WTC11 (cell line): ENCODE measurements at regions not wholly inside any gene's neighbourhood (a gene's known extent, or its start where the extent isn't known, plus 50 kb on each side); places are given as distances from the start of the nearest gene placed in this dataset.
A peak's percentile ranks its signal among the peaks of the same experiment; 100 is the strongest.

Source experiments
- ATAC-seq: fragments of 200-7000 bp; cut with Tn5 transposase; 2 replicates; pipeline ENCODE4 v1.10.0; 2021; ENCODE audit warnings: mild to moderate bottlenecking, moderate library complexity
- CTCF ChIA-PET: fragments of 300-600 bp; sonication (Branson Sonifier 250); formaldehyde crosslinking; loops from one replicate; lab custom pipeline; 2021; ENCODE audit warnings: antibody characterized with exemption; lab: Charles Lee
- POLR2A ChIA-PET: fragments of 350-600 bp; sonication (Branson Sonifier 250); formaldehyde crosslinking; loops from one replicate; lab custom pipeline; 2021; ENCODE audit warnings: antibody characterized with exemption; lab: Charles Lee
- DNase-seq: peaks from one replicate; pipeline ENCODE4 v3.0.0; 2021; ENCODE audit warnings: low spot score
- H3K27ac Mint-ChIP-seq: 2 replicates; pipeline ENCODE4 v1.8.0; 2021; ENCODE audit warnings: mixed read lengths
- H3K27me3 Mint-ChIP-seq: 2 replicates; pipeline ENCODE4 v1.8.0; 2021; ENCODE audit warnings: low read depth, mild to moderate bottlenecking, moderate library complexity, mixed read lengths
- H3K36me3 Mint-ChIP-seq: 2 replicates; pipeline ENCODE4 v1.8.0; 2021; ENCODE audit warnings: mixed read lengths
- H3K4me1 Mint-ChIP-seq: 2 replicates; pipeline ENCODE4 v1.8.0; 2022; ENCODE audit warnings: mixed read lengths
- H3K4me3 Mint-ChIP-seq: 2 replicates; pipeline ENCODE4 v1.8.0; 2021; ENCODE audit warnings: mild to moderate bottlenecking, moderate library complexity, mixed read lengths
- H3K9me3 Mint-ChIP-seq: 2 replicates; pipeline ENCODE4 v1.8.0; 2021; ENCODE audit warnings: mixed read lengths
- GTF2I ChIP-seq: fragments of 250-450 bp; sonication (Bioruptor Pico); conservative IDR thresholded peaks from 2 replicates; pipeline ENCODE4 v1.4.0; 2021; ENCODE audit warnings: mild to moderate bottlenecking
- MXD4 ChIP-seq: fragments of 250-450 bp; sonication (Bioruptor Pico); IDR thresholded peaks from 2 replicates; pipeline ENCODE4 v1.8.0; 2021; ENCODE audit warnings: mild to moderate bottlenecking, moderate library complexity, borderline replicate concordance
- NR3C1 ChIP-seq: sonication (generic); formaldehyde crosslinking; conservative IDR thresholded peaks from 2 replicates; pipeline ENCODE4 v1.8.1; 2023; ENCODE audit warnings: low read depth, mild to moderate bottlenecking, missing genetic modification reagents
- TEAD1 ChIP-seq: sonication (generic); formaldehyde crosslinking; IDR thresholded peaks from 2 replicates; pipeline ENCODE4 v1.8.0; 2022; ENCODE audit warnings: mild to moderate bottlenecking, missing genetic modification reagents
- TF ChIP-seq, protein P1 (sequence below): sonication (generic); formaldehyde crosslinking; IDR thresholded peaks from 2 replicates; pipeline ENCODE4 v1.8.0; 2022; ENCODE audit warnings: missing genetic modification reagents
- TF ChIP-seq, protein P2 (sequence below): sonication (generic); formaldehyde crosslinking; IDR thresholded peaks from 2 replicates; pipeline ENCODE4 v1.8.0; 2022; ENCODE audit warnings: mild to moderate bottlenecking, missing genetic modification reagents
- TF ChIP-seq, protein P3 (sequence below): sonication (generic); formaldehyde crosslinking; IDR thresholded peaks from 2 replicates; pipeline ENCODE4 v1.8.0; 2023; ENCODE audit warnings: mild to moderate bottlenecking, missing genetic modification reagents
- TF ChIP-seq, protein P4 (sequence below): fragments of 200-600 bp; IDR thresholded peaks from 2 replicates; pipeline ENCODE4 v1.8.0; 2022; ENCODE audit warnings: antibody characterized with exemption
- TF ChIP-seq, protein P5 (sequence below): sonication (generic); formaldehyde crosslinking; conservative IDR thresholded peaks from 2 replicates; pipeline ENCODE4 v1.8.1; 2023; ENCODE audit warnings: mild to moderate bottlenecking, low read depth, missing genetic modification reagents, moderate library complexity
- TF ChIP-seq, protein P6 (sequence below): fragments of 250-450 bp; sonication (Bioruptor Pico); IDR thresholded peaks from 2 replicates; pipeline ENCODE4 v2.1.2; 2022; ENCODE audit warnings: mild to moderate bottlenecking, moderate library complexity

DNA sequence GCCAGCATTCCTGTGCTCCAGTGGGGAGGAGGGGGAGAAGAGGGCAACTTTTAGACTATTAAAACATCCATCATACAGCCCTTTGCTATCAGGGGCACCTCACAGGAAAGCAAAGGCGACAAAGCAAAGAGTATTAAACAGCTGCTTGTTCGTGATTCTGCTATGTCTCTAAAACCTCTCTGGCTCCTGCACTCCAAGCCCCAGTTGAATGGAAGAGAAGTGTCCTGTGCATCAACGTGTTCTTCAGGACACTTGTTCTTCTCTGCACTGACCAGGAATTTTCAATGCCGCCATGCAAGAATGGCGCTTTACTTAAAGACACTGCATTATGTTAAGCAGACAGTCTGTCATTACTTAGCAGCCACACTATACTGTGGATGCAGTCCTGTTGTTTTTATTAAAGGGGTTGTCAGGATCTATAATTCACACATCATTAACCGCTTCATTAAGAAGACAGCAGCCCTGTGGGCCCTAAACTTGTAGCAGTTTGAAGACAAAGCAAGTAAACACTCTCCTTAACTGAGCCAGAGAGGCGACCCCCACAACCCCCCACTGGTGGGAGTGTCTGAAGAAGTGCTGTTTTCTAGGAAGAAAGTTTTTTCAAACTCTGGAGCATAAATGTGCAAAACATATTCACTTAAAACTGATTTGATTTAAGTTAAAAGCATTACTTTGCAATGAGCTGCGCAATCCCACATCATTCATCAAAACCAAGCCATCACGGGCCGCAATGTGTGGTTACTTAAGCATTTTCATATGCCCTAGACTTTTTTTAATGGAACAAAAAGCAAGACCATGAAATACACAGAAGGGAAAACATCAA is 164.5 kb downstream of the ZNF608 start:
- H3K4me1 Mint-ChIP-seq: peaks cover 49% of the 10 kb centered on the region
- peaks cover 82% of the 10 kb centered on the region for H3K27me3 Mint-ChIP-seq
- TF ChIP-seq, protein P1, sequence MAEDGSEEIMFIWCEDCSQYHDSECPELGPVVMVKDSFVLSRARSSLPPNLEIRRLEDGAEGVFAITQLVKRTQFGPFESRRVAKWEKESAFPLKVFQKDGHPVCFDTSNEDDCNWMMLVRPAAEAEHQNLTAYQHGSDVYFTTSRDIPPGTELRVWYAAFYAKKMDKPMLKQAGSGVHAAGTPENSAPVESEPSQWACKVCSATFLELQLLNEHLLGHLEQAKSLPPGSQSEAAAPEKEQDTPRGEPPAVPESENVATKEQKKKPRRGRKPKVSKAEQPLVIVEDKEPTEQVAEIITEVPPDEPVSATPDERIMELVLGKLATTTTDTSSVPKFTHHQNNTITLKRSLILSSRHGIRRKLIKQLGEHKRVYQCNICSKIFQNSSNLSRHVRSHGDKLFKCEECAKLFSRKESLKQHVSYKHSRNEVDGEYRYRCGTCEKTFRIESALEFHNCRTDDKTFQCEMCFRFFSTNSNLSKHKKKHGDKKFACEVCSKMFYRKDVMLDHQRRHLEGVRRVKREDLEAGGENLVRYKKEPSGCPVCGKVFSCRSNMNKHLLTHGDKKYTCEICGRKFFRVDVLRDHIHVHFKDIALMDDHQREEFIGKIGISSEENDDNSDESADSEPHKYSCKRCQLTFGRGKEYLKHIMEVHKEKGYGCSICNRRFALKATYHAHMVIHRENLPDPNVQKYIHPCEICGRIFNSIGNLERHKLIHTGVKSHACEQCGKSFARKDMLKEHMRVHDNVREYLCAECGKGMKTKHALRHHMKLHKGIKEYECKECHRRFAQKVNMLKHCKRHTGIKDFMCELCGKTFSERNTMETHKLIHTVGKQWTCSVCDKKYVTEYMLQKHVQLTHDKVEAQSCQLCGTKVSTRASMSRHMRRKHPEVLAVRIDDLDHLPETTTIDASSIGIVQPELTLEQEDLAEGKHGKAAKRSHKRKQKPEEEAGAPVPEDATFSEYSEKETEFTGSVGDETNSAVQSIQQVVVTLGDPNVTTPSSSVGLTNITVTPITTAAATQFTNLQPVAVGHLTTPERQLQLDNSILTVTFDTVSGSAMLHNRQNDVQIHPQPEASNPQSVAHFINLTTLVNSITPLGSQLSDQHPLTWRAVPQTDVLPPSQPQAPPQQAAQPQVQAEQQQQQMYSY (CRISPR knock-in tag): no peak
- TF ChIP-seq, protein P2, sequence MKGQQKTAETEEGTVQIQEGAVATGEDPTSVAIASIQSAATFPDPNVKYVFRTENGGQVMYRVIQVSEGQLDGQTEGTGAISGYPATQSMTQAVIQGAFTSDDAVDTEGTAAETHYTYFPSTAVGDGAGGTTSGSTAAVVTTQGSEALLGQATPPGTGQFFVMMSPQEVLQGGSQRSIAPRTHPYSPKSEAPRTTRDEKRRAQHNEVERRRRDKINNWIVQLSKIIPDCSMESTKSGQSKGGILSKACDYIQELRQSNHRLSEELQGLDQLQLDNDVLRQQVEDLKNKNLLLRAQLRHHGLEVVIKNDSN (CRISPR knock-in tag): no peak
- TF ChIP-seq, protein P3, sequence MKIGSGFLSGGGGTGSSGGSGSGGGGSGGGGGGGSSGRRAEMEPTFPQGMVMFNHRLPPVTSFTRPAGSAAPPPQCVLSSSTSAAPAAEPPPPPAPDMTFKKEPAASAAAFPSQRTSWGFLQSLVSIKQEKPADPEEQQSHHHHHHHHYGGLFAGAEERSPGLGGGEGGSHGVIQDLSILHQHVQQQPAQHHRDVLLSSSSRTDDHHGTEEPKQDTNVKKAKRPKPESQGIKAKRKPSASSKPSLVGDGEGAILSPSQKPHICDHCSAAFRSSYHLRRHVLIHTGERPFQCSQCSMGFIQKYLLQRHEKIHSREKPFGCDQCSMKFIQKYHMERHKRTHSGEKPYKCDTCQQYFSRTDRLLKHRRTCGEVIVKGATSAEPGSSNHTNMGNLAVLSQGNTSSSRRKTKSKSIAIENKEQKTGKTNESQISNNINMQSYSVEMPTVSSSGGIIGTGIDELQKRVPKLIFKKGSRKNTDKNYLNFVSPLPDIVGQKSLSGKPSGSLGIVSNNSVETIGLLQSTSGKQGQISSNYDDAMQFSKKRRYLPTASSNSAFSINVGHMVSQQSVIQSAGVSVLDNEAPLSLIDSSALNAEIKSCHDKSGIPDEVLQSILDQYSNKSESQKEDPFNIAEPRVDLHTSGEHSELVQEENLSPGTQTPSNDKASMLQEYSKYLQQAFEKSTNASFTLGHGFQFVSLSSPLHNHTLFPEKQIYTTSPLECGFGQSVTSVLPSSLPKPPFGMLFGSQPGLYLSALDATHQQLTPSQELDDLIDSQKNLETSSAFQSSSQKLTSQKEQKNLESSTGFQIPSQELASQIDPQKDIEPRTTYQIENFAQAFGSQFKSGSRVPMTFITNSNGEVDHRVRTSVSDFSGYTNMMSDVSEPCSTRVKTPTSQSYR (CRISPR knock-in tag): no peak
- peak overlapping the region; percentile 93 for H3K27ac Mint-ChIP-seq
- peaks cover 12% of the 10 kb centered on the region for H3K9me3 Mint-ChIP-seq
- H3K4me3 Mint-ChIP-seq: 0 out of 2 replicates have a peak overlapping the region, but pooled peaks have one; percentile 5
- peaks cover 17% of the 10 kb centered on the region for H3K36me3 Mint-ChIP-seq
- ATAC-seq (no peak), DNase-seq (no peak)
- POLR2A ChIA-PET: no interaction called here
- CTCF ChIA-PET: interaction anchor here (1.0 kb wide), 1 partner anchor 54 kb away, joined by 5 read pairs; no protein-coding TSS in a partner anchor

DNA sequence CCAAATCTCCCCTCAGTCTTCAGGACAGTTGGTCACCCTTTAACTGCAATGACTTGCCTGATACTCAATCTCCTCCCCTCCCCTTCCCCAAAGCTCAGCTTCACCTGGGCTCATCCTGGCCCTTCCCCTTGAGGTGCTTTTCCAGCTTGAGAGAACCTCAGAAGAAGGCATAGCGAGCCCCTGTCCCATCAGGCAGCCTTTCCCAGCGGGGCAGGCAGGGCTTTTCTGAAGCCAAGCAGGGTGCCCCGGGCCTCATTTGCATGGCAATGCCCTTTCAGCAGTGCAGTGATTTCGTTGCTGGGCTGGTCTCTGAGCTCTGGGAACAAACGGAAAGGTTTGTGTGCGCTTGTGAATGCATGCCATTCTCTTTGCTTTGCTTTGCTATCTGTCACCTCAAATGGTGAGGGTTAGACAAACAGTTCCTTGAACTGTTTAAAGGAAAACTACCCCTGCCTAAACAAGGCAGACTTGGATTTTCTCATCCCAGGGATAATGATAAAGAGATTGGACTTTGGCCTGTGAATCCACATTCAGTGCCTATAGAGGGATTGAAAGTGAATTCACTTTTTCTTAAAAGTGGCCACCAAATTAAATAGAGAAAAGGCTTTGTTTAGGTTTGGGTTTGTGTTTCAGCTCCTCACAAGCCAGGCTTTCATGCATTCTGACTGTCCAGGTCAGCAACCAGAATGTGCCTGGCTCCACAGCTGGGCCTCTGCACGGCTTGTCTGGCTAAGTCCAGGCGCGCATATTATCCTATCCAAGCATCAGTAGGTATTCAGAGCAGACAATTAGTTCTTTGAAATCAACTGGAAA is 165.3 kb downstream of the ZNF608 start:
- peak overlapping the region; percentile 22; the same call in 1 of the 2 replicates for H3K4me3 Mint-ChIP-seq
- peaks cover 13% of the 10 kb centered on the region; the same call in 1 of the 2 replicates for H3K36me3 Mint-ChIP-seq
- H3K4me1 Mint-ChIP-seq: peaks cover 57% of the 10 kb centered on the region
- peaks cover 9% of the 10 kb centered on the region for H3K9me3 Mint-ChIP-seq
- POLR2A ChIA-PET: interaction anchor here (1.0 kb wide), 1 partner anchor 9 kb away, joined by 3 read pairs; no protein-coding TSS in a partner anchor
- DNase-seq (peak; percentile 88), ATAC-seq (peak; percentile 96)
- peak overlapping the region; percentile 93 for H3K27ac Mint-ChIP-seq
- CTCF ChIA-PET: interaction anchor here (1.0 kb wide), 1 partner anchor 54 kb away, joined by 5 read pairs; no protein-coding TSS in a partner anchor
- peaks cover 90% of the 10 kb centered on the region for H3K27me3 Mint-ChIP-seq
- TF ChIP-seq MXD4 (peak; percentile 97), NR3C1 (CRISPR knock-in tag) (peak; percentile 77; the same call in 1 of the 2 replicates), GTF2I (peak; percentile 2; the same call in 1 of the 2 replicates), TEAD1 (CRISPR knock-in tag) (peak; percentile 96)
- TF ChIP-seq, protein P1 (CRISPR knock-in tag): no peak
- TF ChIP-seq, protein P4, sequence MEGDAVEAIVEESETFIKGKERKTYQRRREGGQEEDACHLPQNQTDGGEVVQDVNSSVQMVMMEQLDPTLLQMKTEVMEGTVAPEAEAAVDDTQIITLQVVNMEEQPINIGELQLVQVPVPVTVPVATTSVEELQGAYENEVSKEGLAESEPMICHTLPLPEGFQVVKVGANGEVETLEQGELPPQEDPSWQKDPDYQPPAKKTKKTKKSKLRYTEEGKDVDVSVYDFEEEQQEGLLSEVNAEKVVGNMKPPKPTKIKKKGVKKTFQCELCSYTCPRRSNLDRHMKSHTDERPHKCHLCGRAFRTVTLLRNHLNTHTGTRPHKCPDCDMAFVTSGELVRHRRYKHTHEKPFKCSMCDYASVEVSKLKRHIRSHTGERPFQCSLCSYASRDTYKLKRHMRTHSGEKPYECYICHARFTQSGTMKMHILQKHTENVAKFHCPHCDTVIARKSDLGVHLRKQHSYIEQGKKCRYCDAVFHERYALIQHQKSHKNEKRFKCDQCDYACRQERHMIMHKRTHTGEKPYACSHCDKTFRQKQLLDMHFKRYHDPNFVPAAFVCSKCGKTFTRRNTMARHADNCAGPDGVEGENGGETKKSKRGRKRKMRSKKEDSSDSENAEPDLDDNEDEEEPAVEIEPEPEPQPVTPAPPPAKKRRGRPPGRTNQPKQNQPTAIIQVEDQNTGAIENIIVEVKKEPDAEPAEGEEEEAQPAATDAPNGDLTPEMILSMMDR: no peak
- TF ChIP-seq, protein P5, sequence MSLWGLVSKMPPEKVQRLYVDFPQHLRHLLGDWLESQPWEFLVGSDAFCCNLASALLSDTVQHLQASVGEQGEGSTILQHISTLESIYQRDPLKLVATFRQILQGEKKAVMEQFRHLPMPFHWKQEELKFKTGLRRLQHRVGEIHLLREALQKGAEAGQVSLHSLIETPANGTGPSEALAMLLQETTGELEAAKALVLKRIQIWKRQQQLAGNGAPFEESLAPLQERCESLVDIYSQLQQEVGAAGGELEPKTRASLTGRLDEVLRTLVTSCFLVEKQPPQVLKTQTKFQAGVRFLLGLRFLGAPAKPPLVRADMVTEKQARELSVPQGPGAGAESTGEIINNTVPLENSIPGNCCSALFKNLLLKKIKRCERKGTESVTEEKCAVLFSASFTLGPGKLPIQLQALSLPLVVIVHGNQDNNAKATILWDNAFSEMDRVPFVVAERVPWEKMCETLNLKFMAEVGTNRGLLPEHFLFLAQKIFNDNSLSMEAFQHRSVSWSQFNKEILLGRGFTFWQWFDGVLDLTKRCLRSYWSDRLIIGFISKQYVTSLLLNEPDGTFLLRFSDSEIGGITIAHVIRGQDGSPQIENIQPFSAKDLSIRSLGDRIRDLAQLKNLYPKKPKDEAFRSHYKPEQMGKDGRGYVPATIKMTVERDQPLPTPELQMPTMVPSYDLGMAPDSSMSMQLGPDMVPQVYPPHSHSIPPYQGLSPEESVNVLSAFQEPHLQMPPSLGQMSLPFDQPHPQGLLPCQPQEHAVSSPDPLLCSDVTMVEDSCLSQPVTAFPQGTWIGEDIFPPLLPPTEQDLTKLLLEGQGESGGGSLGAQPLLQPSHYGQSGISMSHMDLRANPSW (CRISPR knock-in tag): no peak
- TF ChIP-seq, protein P6, sequence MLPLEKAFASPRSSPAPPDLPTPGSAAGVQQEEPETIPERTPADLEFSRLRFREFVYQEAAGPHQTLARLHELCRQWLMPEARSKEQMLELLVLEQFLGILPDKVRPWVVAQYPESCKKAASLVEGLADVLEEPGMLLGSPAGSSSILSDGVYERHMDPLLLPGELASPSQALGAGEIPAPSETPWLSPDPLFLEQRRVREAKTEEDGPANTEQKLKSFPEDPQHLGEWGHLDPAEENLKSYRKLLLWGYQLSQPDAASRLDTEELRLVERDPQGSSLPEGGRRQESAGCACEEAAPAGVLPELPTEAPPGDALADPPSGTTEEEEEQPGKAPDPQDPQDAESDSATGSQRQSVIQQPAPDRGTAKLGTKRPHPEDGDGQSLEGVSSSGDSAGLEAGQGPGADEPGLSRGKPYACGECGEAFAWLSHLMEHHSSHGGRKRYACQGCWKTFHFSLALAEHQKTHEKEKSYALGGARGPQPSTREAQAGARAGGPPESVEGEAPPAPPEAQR (CRISPR knock-in tag): peak; percentile 99
